Activated CD4-positive, alpha-beta T cell treated with anti-CD3 and anti-CD28 coated beads for 36 hours (primary cell): ENCODE measurements at regions not wholly inside any gene's neighbourhood (a gene's known extent, or its start where the extent isn't known, plus 50 kb on each side); places are given as distances from the start of the nearest gene placed in this dataset.

Experiments used
- ATAC-seq: fragments of 200-7000 bp; cut with Tn5 transposase; one replicate; pipeline ENCODE4 v1.10.0; 2021; ENCODE audit warnings: mild to moderate bottlenecking, moderate library complexity
- CTCF ChIA-PET: fragments of 350-600 bp; sonication (Branson Sonifier 250); formaldehyde crosslinking; loops from one replicate; lab custom pipeline; 2021; ENCODE audit warnings: antibody characterized with exemption; lab: Charles Lee
- POLR2A ChIA-PET: fragments of 350-600 bp; sonication (Branson Sonifier 250); formaldehyde crosslinking; loops from one replicate; lab custom pipeline; 2021; ENCODE audit warnings: antibody characterized with exemption, inconsistent platforms; lab: Charles Lee
- DNase-seq: peaks from one replicate; pipeline ENCODE4 v3.0.0-alpha.2; 2020
- H3K27ac Mint-ChIP-seq: one replicate; pipeline ENCODE4 v1.8.0; 2021; ENCODE audit warnings: mixed read lengths
- H3K27me3 Mint-ChIP-seq: one replicate; pipeline ENCODE4 v1.8.0; 2021; ENCODE audit warnings: mixed read lengths
- H3K36me3 Mint-ChIP-seq: one replicate; pipeline ENCODE4 v1.8.0; 2021; ENCODE audit warnings: low read depth, mixed read lengths
- H3K4me1 Mint-ChIP-seq: one replicate; pipeline ENCODE4 v1.8.0; 2021; ENCODE audit warnings: mixed read lengths
- H3K4me3 Mint-ChIP-seq: one replicate; pipeline ENCODE4 v1.8.0; 2021; ENCODE audit warnings: mild to moderate bottlenecking, moderate library complexity, mixed read lengths
- H3K9me3 Mint-ChIP-seq: one replicate; pipeline ENCODE4 v1.8.0; 2021; ENCODE audit warnings: low read depth, mixed read lengths
- intact Hi-C, 2 experiments: fragments of 100-400 bp; cut with DNase I in 1 of 2; cut with micrococcal nuclease in 1 of 2; formaldehyde crosslinking; loops; one replicate each; pipeline versions ENCODE4 v1.14.2 to v1.15.1; 2022 to 2024; cut with DNase I, micrococcal nuclease

DNA sequence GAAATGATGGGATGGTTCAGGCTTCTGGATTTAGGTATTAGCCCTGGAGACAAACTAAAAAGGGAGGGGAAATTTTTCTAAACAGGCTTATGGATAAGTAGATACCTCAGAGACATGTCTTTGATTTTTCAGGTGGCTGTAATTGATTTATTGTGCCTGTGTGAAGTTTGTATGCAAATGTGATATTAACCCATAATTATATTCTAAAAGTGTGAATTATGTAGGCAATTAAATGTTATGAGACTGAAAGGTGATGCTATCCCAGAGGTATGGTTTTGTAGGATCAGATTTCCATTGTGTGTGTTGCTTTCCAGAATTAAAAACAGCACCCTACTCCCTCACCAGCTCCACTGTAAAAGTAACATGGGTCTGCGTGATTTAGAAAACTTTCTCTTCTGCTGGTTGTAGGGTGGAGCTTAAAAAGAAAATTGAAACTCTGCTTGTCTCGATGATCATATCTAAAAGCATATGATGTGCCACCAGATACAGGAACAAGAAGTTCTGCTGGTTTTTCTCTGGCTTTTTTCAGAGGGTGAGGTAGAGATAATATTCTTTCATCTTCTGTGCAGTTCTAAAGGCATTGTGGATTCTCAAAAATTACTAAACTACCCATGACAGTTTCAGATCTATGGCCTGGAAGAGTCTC lies 71.8 kb upstream of the TAF11L2 start:
- Mint-ChIP-seq H3K27me3 (no peaks in the 10 kb centered on the region), H3K27ac (no peak overlapping the region), H3K4me3 (no peak overlapping the region), H3K4me1 (no peaks in the 10 kb centered on the region), H3K9me3 (peaks cover 7% of the 10 kb centered on the region), H3K36me3 (no peaks in the 10 kb centered on the region)
- ATAC-seq (no peak), DNase-seq (no peak)
- intact Hi-C loops, result no loop called here
- CTCF ChIA-PET, result interaction anchor here (0.6 kb wide), 1 partner anchor 19 kb away, joined by 3 read pairs; no protein-coding TSS in a partner anchor
- POLR2A ChIA-PET, result no interaction called here

GRCh38 chr5:17428176-17428800 lies 69.7 kb upstream of the TAF11L2 start:
- Mint-ChIP-seq H3K27me3 (no peaks in the 10 kb centered on the region), H3K9me3 (peaks cover 7% of the 10 kb centered on the region), H3K4me1 (no peaks in the 10 kb centered on the region), H3K27ac (no peak overlapping the region), H3K4me3 (no peak overlapping the region), H3K36me3 (no peaks in the 10 kb centered on the region)
- POLR2A ChIA-PET, result no interaction called here
- ATAC-seq, result no peak
- intact Hi-C loops, result no loop called here
- CTCF ChIA-PET, result no interaction called here
- DNase-seq, result no peak

DNA sequence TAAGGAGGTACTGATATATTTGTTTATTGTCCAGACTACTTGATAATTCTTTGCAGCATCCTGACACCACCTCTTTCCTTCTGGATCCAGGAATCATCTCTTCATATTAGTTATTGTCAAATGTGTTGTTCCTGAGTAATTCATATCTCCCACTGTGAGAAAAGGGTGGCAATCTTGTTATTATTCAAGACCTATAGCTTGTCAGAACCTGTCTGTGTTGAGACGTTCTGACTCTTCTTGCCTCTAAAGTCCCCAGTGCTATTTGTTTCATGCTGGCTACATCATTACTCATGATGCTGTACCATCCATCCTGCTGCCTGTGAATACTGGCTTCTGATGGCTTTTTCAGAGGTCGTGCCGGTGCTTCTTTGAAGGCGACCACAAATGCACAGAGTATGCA lies 68.7 kb upstream of the TAF11L2 start:
- POLR2A ChIA-PET, result no interaction called here
- H3K4me1 Mint-ChIP-seq, result no peaks in the 10 kb centered on the region
- intact Hi-C loops, result no loop called here
- H3K9me3 Mint-ChIP-seq, result peaks cover 2% of the 10 kb centered on the region
- CTCF ChIA-PET, result no interaction called here
- no peaks in the 10 kb centered on the region for H3K36me3 Mint-ChIP-seq
- H3K27me3 Mint-ChIP-seq, result no peaks in the 10 kb centered on the region
- DNase-seq (no peak), ATAC-seq (no peak)
- H3K27ac Mint-ChIP-seq, result no peak overlapping the region
- no peak overlapping the region for H3K4me3 Mint-ChIP-seq

DNA sequence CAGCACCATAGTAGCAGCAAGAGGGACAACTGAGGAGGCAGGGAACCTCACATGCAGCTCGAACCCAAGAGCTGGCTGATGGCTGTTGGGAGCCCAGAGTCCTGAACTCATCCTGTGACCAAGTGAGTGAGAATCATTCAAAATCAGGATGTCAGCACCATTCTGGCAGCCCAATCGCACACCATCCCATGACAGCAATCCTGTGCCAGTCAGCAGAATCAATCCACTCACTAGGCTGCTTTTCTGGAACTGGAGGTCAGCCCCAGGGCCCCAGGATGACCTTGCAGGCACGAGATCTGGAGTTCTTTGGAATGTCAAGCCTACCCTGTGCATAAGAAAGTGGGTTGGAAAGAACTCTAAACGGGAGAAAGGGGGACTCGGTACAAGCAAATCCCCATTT lies 67.8 kb upstream of the TAF11L2 start:
- ChIA-PET POLR2A (no interaction called here), CTCF (no interaction called here)
- Mint-ChIP-seq H3K9me3 (no peaks in the 10 kb centered on the region), H3K36me3 (no peaks in the 10 kb centered on the region), H3K27me3 (no peaks in the 10 kb centered on the region), H3K27ac (no peak overlapping the region), H3K4me3 (no peak overlapping the region), H3K4me1 (no peaks in the 10 kb centered on the region)
- ATAC-seq (no peak), DNase-seq (no peak)
- intact Hi-C loops, result no loop called here

DNA sequence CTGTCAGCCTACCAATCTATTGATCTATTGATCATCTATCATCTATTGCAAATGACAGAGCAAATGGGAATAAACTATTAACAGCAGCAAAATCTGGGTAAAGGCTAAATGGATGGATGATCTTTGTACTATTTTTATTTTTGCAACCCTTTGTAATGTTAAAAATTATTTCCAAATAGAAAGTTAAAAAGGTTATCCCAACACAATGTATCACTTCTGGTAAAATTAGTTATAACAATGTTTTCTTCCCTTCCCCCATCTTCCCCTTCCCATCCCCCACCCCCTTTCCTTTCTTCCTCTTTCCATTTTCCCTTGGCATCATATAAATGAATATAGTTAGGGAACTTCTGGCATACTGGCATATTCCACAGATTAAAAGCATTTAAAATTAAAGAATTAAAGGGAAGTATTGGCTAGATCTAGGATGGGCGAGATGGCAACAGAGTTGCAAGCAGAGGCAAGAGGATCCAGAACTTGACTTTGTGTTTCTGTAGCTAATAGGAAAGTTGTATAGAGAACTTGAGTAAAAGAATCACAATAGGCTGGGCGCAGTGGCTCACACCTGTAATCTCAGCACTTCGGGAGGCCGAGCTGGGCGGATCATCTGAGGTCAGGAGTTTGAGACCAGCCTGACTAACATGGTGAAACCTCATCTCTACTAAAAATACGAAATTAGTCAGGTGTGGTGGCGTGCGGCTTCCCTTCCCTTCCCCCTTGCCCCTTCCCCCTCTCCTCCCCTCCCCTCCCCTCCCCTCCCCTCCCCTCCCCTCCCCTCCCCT lies 66.6 kb upstream of the TAF11L2 start:
- H3K36me3 Mint-ChIP-seq, result no peaks in the 10 kb centered on the region
- intact Hi-C loops, result no loop called here
- ChIA-PET CTCF (no interaction called here), POLR2A (no interaction called here)
- no peak for DNase-seq
- H3K4me3 Mint-ChIP-seq, result no peak overlapping the region
- ATAC-seq, result no peak
- no peaks in the 10 kb centered on the region for H3K27me3 Mint-ChIP-seq
- H3K9me3 Mint-ChIP-seq, result no peaks in the 10 kb centered on the region
- H3K4me1 Mint-ChIP-seq, result no peaks in the 10 kb centered on the region
- H3K27ac Mint-ChIP-seq, result no peak overlapping the region

GRCh38 chr5:17432569-17432968 lies 65.5 kb upstream of the TAF11L2 start:
- no peak overlapping the region for H3K27ac Mint-ChIP-seq
- ATAC-seq (no peak), DNase-seq (no peak)
- no peak overlapping the region for H3K4me3 Mint-ChIP-seq
- H3K36me3 Mint-ChIP-seq, result no peaks in the 10 kb centered on the region
- peaks cover 3% of the 10 kb centered on the region for H3K4me1 Mint-ChIP-seq
- POLR2A ChIA-PET, result no interaction called here
- peaks cover 2% of the 10 kb centered on the region for H3K9me3 Mint-ChIP-seq
- CTCF ChIA-PET, result interaction anchor here (0.6 kb wide), 1 partner anchor 67 kb away, joined by 3 read pairs; no protein-coding TSS in a partner anchor
- H3K27me3 Mint-ChIP-seq, result no peaks in the 10 kb centered on the region
- intact Hi-C loops, result no loop called here

DNA sequence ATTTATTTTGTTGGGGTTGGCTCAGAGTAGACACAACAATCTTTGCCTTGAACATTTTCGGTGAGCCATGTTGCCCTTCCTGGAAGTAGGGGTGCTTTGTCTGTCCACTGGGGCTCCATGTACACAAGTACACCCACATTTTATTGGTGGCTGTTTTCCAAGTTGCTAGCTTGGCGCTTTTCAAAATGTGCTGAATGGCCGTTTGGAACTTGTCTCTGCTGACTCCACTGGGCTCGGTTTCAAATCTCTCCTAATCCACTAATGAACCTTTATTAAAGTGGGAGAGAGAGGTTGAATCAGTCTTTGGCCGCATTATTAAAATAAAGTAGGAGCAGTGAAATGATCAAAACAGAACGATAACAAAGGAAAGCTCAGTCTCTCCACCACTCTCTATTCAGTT lies 64.6 kb upstream of the TAF11L2 start:
- Mint-ChIP-seq H3K4me1 (peaks cover 3% of the 10 kb centered on the region), H3K36me3 (no peaks in the 10 kb centered on the region), H3K27me3 (no peaks in the 10 kb centered on the region), H3K27ac (no peak overlapping the region), H3K4me3 (no peak overlapping the region), H3K9me3 (peaks cover 2% of the 10 kb centered on the region)
- ChIA-PET POLR2A (no interaction called here), CTCF (interaction anchor here (0.5 kb wide), 1 partner anchor 150 kb away, joined by 4 read pairs; no protein-coding TSS in a partner anchor)
- DNase-seq (no peak), ATAC-seq (no peak)
- intact Hi-C loops, result no loop called here

- H3K27ac Mint-ChIP-seq, result no peak overlapping the region
- POLR2A ChIA-PET, result no interaction called here
These were observed 63.0 kb upstream of the TAF11L2 start for GRCh38 chr5:17434982-17435381.

DNA sequence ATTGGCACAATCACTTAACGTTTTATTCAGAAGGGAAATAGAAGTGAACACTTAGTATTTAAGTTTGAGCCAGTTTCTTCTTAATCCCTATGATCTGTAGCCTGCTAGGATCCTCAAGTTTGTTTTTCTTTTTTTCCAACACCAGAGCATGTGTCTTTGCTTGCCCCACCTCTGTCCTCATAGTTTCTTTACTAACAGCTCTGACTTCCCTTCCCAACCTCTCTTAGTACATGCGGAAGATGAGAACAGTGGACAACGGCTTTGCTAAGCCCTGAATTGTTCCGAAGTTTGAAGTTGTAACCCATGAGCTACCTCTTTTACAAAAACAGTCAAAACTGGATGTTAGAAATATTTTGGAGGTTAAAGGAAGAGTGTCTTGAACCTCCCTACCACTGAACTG lies 61.7 kb upstream of the TAF11L2 start:
- Mint-ChIP-seq H3K4me3 (no peak overlapping the region), H3K4me1 (peaks cover 3% of the 10 kb centered on the region), H3K36me3 (no peaks in the 10 kb centered on the region), H3K9me3 (peaks cover 9% of the 10 kb centered on the region), H3K27me3 (no peaks in the 10 kb centered on the region), H3K27ac (no peak overlapping the region)
- intact Hi-C loops, result no loop called here
- DNase-seq, result no peak
- POLR2A ChIA-PET, result no interaction called here
- CTCF ChIA-PET, result no interaction called here
- no peak for ATAC-seq

More at GRCh38 chr5:17434982-17435381, 63.0 kb upstream of the TAF11L2 start:
- Mint-ChIP-seq H3K36me3 (no peaks in the 10 kb centered on the region), H3K27me3 (no peaks in the 10 kb centered on the region), H3K9me3 (peaks cover 5% of the 10 kb centered on the region), H3K4me1 (peaks cover 3% of the 10 kb centered on the region), H3K4me3 (no peak overlapping the region)
- intact Hi-C loops, result no loop called here
- DNase-seq (no peak), ATAC-seq (no peak)
- CTCF ChIA-PET, result no interaction called here

DNA sequence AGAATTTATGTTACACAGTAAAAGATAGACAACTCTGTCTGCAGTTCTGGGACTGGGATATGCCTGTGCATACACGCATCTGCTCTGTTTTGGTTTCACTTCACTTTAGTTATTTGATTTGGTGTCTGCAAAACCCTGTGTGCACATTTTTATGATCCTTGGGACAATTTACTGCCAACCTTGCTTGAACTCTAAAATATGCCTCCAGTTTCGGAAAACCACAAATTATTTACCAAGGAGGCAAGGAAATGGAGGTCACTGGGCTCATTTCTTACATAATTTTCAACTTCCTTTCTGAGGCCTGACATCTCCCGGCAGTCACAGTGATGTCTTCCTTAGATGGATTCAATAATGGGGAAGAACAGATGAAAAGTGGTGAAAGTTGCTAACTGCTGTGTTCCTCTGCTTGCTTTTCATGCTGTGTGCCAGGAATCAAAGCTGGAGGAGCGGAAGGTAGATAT lies 61.2 kb upstream of the TAF11L2 start:
- intact Hi-C loops, result no loop called here
- Mint-ChIP-seq H3K36me3 (no peaks in the 10 kb centered on the region), H3K27me3 (no peaks in the 10 kb centered on the region), H3K9me3 (peaks cover 10% of the 10 kb centered on the region), H3K27ac (no peak overlapping the region), H3K4me1 (peaks cover 3% of the 10 kb centered on the region), H3K4me3 (no peak overlapping the region)
- CTCF ChIA-PET, result no interaction called here
- POLR2A ChIA-PET, result no interaction called here
- ATAC-seq (no peak), DNase-seq (no peak)

- Mint-ChIP-seq H3K27me3 (no peaks in the 10 kb centered on the region), H3K4me1 (peaks cover 3% of the 10 kb centered on the region), H3K27ac (no peak overlapping the region), H3K4me3 (no peak overlapping the region), H3K9me3 (peaks cover 12% of the 10 kb centered on the region), H3K36me3 (no peaks in the 10 kb centered on the region)
- ATAC-seq, result no peak
- ChIA-PET POLR2A (no interaction called here), CTCF (no interaction called here)
- intact Hi-C loops, result no loop called here
- DNase-seq, result no peak
These were observed 60.0 kb upstream of the TAF11L2 start for GRCh38 chr5:17438027-17438426.

- Mint-ChIP-seq H3K9me3 (peaks cover 12% of the 10 kb centered on the region), H3K36me3 (no peaks in the 10 kb centered on the region), H3K27me3 (no peaks in the 10 kb centered on the region), H3K4me1 (peaks cover 3% of the 10 kb centered on the region), H3K27ac (no peak overlapping the region), H3K4me3 (no peak overlapping the region)
- ATAC-seq, result no peak
- POLR2A ChIA-PET, result no interaction called here
- DNase-seq, result no peak
- intact Hi-C loops, result no loop called here
- CTCF ChIA-PET, result no interaction called here
These were observed 58.1 kb upstream of the TAF11L2 start for GRCh38 chr5:17439956-17440355.
